GM23338 (cell line): ENCODE measurements at regions not wholly inside any gene's neighbourhood (a gene's known extent, or its start where the extent isn't known, plus 50 kb on each side); places are given as distances from the start of the nearest gene placed in this dataset.
"Not testable (repeated sequence)": the region's sequence is repeated elsewhere in the genome, so short reads cannot be mapped to it uniquely, and the experiment has no call there.

ENCODE experiments used
- ATAC-seq: fragments of 200-7000 bp; cut with Tn5 transposase; 3 replicates; pipeline ENCODE4 v1.9.1; 2020
- DNase-seq: peaks from one replicate; pipeline ENCODE4 v3.0.0-alpha.2; 2015; ENCODE audit warnings: low spot score
- H2AFZ ChIP-seq: fragments of 200-600 bp; sonication (generic); 2 replicates; pipeline ENCODE4 v1.8.0; 2016; ENCODE audit warnings: antibody characterized with exemption, mild to moderate bottlenecking, moderate library complexity
- H3F3A ChIP-seq: fragments of 200-600 bp; sonication (generic); replicated peaks from 2 replicates; pipeline ENCODE4 v1.8.0; 2017; ENCODE audit warnings: antibody characterized with exemption, mixed run types, low read depth
- H3K27ac ChIP-seq: fragments of 200-600 bp; sonication (generic); 2 replicates; pipeline ENCODE4 v1.6.1; 2016; ENCODE audit warnings: low read depth
- H3K27me3 ChIP-seq: fragments of 200-600 bp; sonication (generic); 2 replicates; pipeline ENCODE4 v1.8.0; 2016; ENCODE audit warnings: mild to moderate bottlenecking, mixed run types, moderate library complexity; ENCODE audit not compliant: insufficient read depth
- H3K36me3 ChIP-seq: fragments of 200-600 bp; sonication (generic); 2 replicates; pipeline ENCODE4 v1.8.0; 2016; ENCODE audit warnings: mild to moderate bottlenecking; ENCODE audit not compliant: insufficient read depth
- H3K4me1 ChIP-seq: fragments of 200-600 bp; sonication (generic); 2 replicates; pipeline ENCODE4 v1.8.0; 2016; ENCODE audit warnings: mild to moderate bottlenecking, moderate library complexity; ENCODE audit not compliant: insufficient read depth
- H3K4me2 ChIP-seq: fragments of 200-600 bp; sonication (generic); 2 replicates; pipeline ENCODE4 v1.7.1; 2017; ENCODE audit warnings: mixed run types
- H3K4me3 ChIP-seq: fragments of 200-600 bp; sonication (generic); 2 replicates; pipeline ENCODE4 v1.6.1; 2016; ENCODE audit warnings: mixed run types
- H3K79me2 ChIP-seq: fragments of 200-600 bp; sonication (generic); replicated peaks from 2 replicates; pipeline ENCODE4 v1.8.0; 2017; ENCODE audit warnings: mild to moderate bottlenecking; ENCODE audit not compliant: insufficient read depth
- H3K9me2 ChIP-seq: fragments of 200-600 bp; sonication (generic); 2 replicates; pipeline ENCODE4 v1.8.0; 2017; ENCODE audit not compliant: insufficient read depth
- H4K20me1 ChIP-seq: fragments of 200-600 bp; sonication (generic); replicated peaks from 2 replicates; pipeline ENCODE4 v1.8.0; 2017; ENCODE audit warnings: mild to moderate bottlenecking; ENCODE audit not compliant: insufficient read depth
- H3K27ac Mint-ChIP-seq: 2 replicates; pipeline ENCODE4 v1.8.0; 2020; ENCODE audit warnings: inconsistent platforms, mild to moderate bottlenecking, moderate library complexity, mixed read lengths
- H3K27me3 Mint-ChIP-seq: 3 replicates; pipeline ENCODE4 v1.8.0; 2022; ENCODE audit warnings: low read depth, mild to moderate bottlenecking, moderate library complexity, mixed read lengths, inconsistent platforms; ENCODE audit not compliant: insufficient read depth, poor library complexity
- H3K36me3 Mint-ChIP-seq: 3 replicates; pipeline ENCODE4 v1.8.0; 2021; ENCODE audit warnings: low read depth, mild to moderate bottlenecking, inconsistent platforms, moderate library complexity, mixed read lengths
- H3K4me1 Mint-ChIP-seq: 3 replicates; pipeline ENCODE4 v1.8.0; 2020; ENCODE audit warnings: mild to moderate bottlenecking, inconsistent platforms, mixed read lengths
- H3K4me3 Mint-ChIP-seq: 3 replicates; pipeline ENCODE4 v1.8.0; 2021; ENCODE audit warnings: moderate library complexity, mild to moderate bottlenecking, inconsistent platforms, mixed read lengths
- H3K9me3 Mint-ChIP-seq: 3 replicates; pipeline ENCODE4 v1.8.0; 2020; ENCODE audit warnings: moderate library complexity, mild to moderate bottlenecking, inconsistent platforms, mixed read lengths
- CREB1 ChIP-seq: fragments of 250-450 bp; sonication (Bioruptor Pico); IDR thresholded peaks from 2 replicates; pipeline ENCODE4 v1.5.0; 2020; ENCODE audit warnings: low read depth, mild to moderate bottlenecking, moderate library complexity
- ETS1 ChIP-seq: IDR thresholded peaks from 2 replicates; pipeline ENCODE4 v1.6.1; 2016; ENCODE audit warnings: antibody characterized with exemption
- EZH2 ChIP-seq: fragments of 200-600 bp; sonication (generic); IDR thresholded peaks from one replicate; pipeline ENCODE4 v1.8.0; 2017; ENCODE audit warnings: antibody characterized with exemption, mild to moderate bottlenecking, low read depth; ENCODE audit not compliant: unreplicated experiment
- EZH2phosphoT487 ChIP-seq: fragments of 200-600 bp; sonication (generic); IDR thresholded peaks from one replicate; pipeline ENCODE4 v1.8.1; 2018; ENCODE audit warnings: antibody characterized with exemption; ENCODE audit not compliant: unreplicated experiment
- NANOG ChIP-seq: IDR thresholded peaks from 2 replicates; pipeline ENCODE4 v1.6.1; 2016; ENCODE audit warnings: antibody characterized with exemption, borderline replicate concordance
- POLR2AphosphoS5 ChIP-seq: IDR thresholded peaks from 2 replicates; pipeline ENCODE4 v1.6.1; 2016; ENCODE audit warnings: antibody characterized with exemption, low read depth
- TF ChIP-seq, protein P1 (sequence below): fragments of 250-450 bp; sonication (Bioruptor Pico); IDR thresholded peaks from 2 replicates; pipeline ENCODE4 v1.5.0; 2020; ENCODE audit warnings: mild to moderate bottlenecking, moderate library complexity

DNA sequence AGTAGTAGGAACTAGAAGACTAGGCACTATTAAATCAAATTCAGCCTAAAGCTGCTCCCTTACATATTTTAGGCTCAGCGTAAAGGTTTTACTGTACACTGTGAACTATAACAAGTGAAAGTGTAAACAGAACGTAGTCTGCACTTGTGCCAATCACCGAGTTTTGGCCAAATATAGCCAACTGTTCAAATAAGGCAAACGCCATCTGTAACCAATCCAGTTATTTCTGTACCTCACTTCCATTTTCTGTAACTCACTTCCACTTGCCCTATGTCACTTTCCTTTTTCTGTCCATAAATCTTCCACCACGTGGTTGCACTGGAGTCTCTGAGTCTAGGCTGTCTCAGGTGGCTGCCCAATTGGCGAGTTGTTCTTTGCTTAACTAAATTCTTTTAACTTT lies 2132.2 kb downstream of the LRRC4C start (continued):
- no peak for TF ChIP-seq ETS1
- TF ChIP-seq EZH2, result no peak
- TF ChIP-seq POLR2AphosphoS5, result no peak

GRCh38 chr11:39311888-39312287 lies 2147.6 kb downstream of the LRRC4C start:
- H3K4me1 Mint-ChIP-seq, H3K9me2 ChIP-seq, DNase-seq, H3K4me2 ChIP-seq, H3K79me2 ChIP-seq, H3K36me3 ChIP-seq, H3K4me3 ChIP-seq, H3K4me1 ChIP-seq, H3K27ac Mint-ChIP-seq, ATAC-seq, H3F3A ChIP-seq, H3K4me3 Mint-ChIP-seq, H4K20me1 ChIP-seq, H3K27ac ChIP-seq, H3K27me3 ChIP-seq, H3K27me3 Mint-ChIP-seq, H2AFZ ChIP-seq: not testable (repeated sequence)
- Mint-ChIP-seq H3K36me3 (peaks cover 26% of the 10 kb centered on the region), H3K9me3 (peaks cover 41% of the 10 kb centered on the region)

- Histone ChIP-seq H3K27me3 (no peaks in the 10 kb centered on the region), H3K4me3 (no peak overlapping the region), H3F3A (no peaks in the 10 kb centered on the region), H3K36me3 (no peaks in the 10 kb centered on the region), H3K79me2 (no peaks in the 10 kb centered on the region), H3K4me2 (no peak overlapping the region), H3K9me2 (no peaks in the 10 kb centered on the region), H4K20me1 (no peaks in the 10 kb centered on the region), H3K4me1 (no peaks in the 10 kb centered on the region), H3K27ac (no peak overlapping the region), H2AFZ (no peak overlapping the region)
- DNase-seq, result no peak
- H3K9me3 Mint-ChIP-seq, result peaks cover 19% of the 10 kb centered on the region
- no peak for TF ChIP-seq CREB1 (CRISPR knock-in tag)
- TF ChIP-seq, protein P1, sequence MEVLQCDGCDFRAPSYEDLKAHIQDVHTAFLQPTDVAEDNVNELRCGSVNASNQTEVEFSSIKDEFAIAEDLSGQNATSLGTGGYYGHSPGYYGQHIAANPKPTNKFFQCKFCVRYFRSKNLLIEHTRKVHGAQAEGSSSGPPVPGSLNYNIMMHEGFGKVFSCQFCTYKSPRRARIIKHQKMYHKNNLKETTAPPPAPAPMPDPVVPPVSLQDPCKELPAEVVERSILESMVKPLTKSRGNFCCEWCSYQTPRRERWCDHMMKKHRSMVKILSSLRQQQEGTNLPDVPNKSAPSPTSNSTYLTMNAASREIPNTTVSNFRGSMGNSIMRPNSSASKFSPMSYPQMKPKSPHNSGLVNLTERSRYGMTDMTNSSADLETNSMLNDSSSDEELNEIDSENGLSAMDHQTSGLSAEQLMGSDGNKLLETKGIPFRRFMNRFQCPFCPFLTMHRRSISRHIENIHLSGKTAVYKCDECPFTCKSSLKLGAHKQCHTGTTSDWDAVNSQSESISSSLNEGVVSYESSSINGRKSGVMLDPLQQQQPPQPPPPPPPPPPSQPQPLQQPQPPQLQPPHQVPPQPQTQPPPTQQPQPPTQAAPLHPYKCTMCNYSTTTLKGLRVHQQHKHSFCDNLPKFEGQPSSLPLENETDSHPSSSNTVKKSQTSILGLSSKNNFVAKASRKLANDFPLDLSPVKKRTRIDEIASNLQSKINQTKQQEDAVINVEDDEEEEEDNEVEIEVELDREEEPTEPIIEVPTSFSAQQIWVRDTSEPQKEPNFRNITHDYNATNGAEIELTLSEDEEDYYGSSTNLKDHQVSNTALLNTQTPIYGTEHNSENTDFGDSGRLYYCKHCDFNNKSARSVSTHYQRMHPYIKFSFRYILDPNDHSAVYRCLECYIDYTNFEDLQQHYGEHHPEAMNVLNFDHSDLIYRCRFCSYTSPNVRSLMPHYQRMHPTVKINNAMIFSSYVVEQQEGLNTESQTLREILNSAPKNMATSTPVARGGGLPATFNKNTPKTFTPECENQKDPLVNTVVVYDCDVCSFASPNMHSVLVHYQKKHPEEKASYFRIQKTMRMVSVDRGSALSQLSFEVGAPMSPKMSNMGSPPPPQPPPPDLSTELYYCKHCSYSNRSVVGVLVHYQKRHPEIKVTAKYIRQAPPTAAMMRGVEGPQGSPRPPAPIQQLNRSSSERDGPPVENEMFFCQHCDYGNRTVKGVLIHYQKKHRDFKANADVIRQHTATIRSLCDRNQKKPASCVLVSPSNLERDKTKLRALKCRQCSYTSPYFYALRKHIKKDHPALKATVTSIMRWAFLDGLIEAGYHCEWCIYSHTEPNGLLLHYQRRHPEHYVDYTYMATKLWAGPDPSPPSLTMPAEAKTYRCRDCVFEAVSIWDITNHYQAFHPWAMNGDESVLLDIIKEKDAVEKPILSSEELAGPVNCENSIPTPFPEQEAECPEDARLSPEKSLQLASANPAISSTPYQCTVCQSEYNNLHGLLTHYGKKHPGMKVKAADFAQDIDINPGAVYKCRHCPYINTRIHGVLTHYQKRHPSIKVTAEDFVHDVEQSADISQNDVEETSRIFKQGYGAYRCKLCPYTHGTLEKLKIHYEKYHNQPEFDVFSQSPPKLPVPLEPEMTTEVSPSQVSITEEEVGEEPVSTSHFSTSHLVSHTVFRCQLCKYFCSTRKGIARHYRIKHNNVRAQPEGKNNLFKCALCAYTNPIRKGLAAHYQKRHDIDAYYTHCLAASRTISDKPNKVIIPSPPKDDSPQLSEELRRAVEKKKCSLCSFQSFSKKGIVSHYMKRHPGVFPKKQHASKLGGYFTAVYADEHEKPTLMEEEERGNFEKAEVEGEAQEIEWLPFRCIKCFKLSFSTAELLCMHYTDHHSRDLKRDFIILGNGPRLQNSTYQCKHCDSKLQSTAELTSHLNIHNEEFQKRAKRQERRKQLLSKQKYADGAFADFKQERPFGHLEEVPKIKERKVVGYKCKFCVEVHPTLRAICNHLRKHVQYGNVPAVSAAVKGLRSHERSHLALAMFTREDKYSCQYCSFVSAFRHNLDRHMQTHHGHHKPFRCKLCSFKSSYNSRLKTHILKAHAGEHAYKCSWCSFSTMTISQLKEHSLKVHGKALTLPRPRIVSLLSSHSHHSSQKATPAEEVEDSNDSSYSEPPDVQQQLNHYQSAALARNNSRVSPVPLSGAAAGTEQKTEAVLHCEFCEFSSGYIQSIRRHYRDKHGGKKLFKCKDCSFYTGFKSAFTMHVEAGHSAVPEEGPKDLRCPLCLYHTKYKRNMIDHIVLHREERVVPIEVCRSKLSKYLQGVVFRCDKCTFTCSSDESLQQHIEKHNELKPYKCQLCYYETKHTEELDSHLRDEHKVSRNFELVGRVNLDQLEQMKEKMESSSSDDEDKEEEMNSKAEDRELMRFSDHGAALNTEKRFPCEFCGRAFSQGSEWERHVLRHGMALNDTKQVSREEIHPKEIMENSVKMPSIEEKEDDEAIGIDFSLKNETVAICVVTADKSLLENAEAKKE (CRISPR knock-in tag), result no peak
- no peak for TF ChIP-seq NANOG
- TF ChIP-seq POLR2AphosphoS5, result no peak
- TF ChIP-seq EZH2phosphoT487, result no peak
- H3K27ac Mint-ChIP-seq, result no peak overlapping the region
- peaks cover 8% of the 10 kb centered on the region; the same call in 2 of the 3 replicates for H3K36me3 Mint-ChIP-seq
- H3K4me3 Mint-ChIP-seq, result no peak overlapping the region
- ATAC-seq, result no peak
- H3K4me1 Mint-ChIP-seq, result no peaks in the 10 kb centered on the region
- no peaks in the 10 kb centered on the region for H3K27me3 Mint-ChIP-seq
These were observed 2154.9 kb downstream of the LRRC4C start for GRCh38 chr11:39304586-39304985.
